GM21447 (cell line): ENCODE measurements at regions not wholly inside any gene's neighbourhood (a gene's known extent, or its start where the extent isn't known, plus 50 kb on each side); places are given as distances from the start of the nearest gene placed in this dataset.

Experiments
- ATAC-seq: cut with Tn5 transposase; IDR thresholded peaks from one replicate; pipeline ENCODE4 v1.9.1; 2021; ENCODE audit not compliant: unreplicated experiment

- no peak for ATAC-seq
Observed at GRCh38 chr16:65782611-65783600, 583.6 kb upstream of the CDH5 start.

- no peak for ATAC-seq
Observed at GRCh38 chr16:65781855-65782254, 584.6 kb upstream of the CDH5 start.

GRCh38 chr16:65781363-65781762 is 585.1 kb upstream of the CDH5 start:
- ATAC-seq: no peak

GRCh38 chr16:65779201-65779600 is 587.3 kb upstream of the CDH5 start:
- no peak for ATAC-seq

- no peak for ATAC-seq
Observed at GRCh38 chr16:65776639-65777183, 589.8 kb upstream of the CDH5 start.

- ATAC-seq: no peak
Observed at GRCh38 chr16:65775829-65776228, 590.7 kb upstream of the CDH5 start.

- ATAC-seq: no peak
Observed at GRCh38 chr16:65774350-65774749, 592.1 kb upstream of the CDH5 start.

GRCh38 chr16:65773301-65773874 is 593.1 kb upstream of the CDH5 start:
- ATAC-seq: no peak

- no peak for ATAC-seq
Observed at GRCh38 chr16:65772134-65772732, 594.3 kb upstream of the CDH5 start.

GRCh38 chr16:65771707-65772106 is 594.8 kb upstream of the CDH5 start:
- no peak for ATAC-seq

GRCh38 chr16:65770752-65771151 is 595.7 kb upstream of the CDH5 start:
- no peak for ATAC-seq

- ATAC-seq: no peak
Observed at GRCh38 chr16:65769776-65770438, 596.6 kb upstream of the CDH5 start.

- no peak for ATAC-seq
Observed at GRCh38 chr16:65769055-65769465, 597.4 kb upstream of the CDH5 start.

- ATAC-seq: no peak
Observed at GRCh38 chr16:65767125-65767524, 599.4 kb upstream of the CDH5 start.

GRCh38 chr16:65763640-65764305 is 602.7 kb upstream of the CDH5 start:
- no peak for ATAC-seq

GRCh38 chr16:65760874-65761273 is 605.6 kb upstream of the CDH5 start:
- no peak for ATAC-seq

- ATAC-seq: no peak
Observed at GRCh38 chr16:65758620-65759019, 607.9 kb upstream of the CDH5 start.

- ATAC-seq: no peak
Observed at GRCh38 chr16:65757064-65757463, 609.4 kb upstream of the CDH5 start.

GRCh38 chr16:65756163-65756562 is 610.3 kb upstream of the CDH5 start:
- ATAC-seq: no peak

- ATAC-seq: no peak
Observed at GRCh38 chr16:65754820-65755691, 611.4 kb upstream of the CDH5 start.
